GDM1 (cell line): ENCODE measurements at regions not wholly inside any gene's neighbourhood (a gene's known extent, or its start where the extent isn't known, plus 50 kb on each side); places are given as distances from the start of the nearest gene placed in this dataset.
"Not testable (repeated sequence)": the region's sequence is repeated elsewhere in the genome, so short reads cannot be mapped to it uniquely, and the experiment has no call there.

Source experiments
- DNase-seq: peaks from one replicate; lab custom pipeline; 2025; lab: John Stamatoyannopoulos, UW

- no peak for DNase-seq
These were observed 233.9 kb downstream of the RFPL4B start for GRCh38 chr6:112581015-112581414.

GRCh38 chr6:112590326-112590725 is 243.2 kb downstream of the RFPL4B start:
- DNase-seq: no peak

- no peak for DNase-seq
These were observed 244.2 kb downstream of the RFPL4B start for GRCh38 chr6:112591329-112591728.

GRCh38 chr6:112592159-112592558 is 245.0 kb downstream of the RFPL4B start:
- DNase-seq: no peak

- no peak for DNase-seq
These were observed 247.9 kb downstream of the RFPL4B start for GRCh38 chr6:112594886-112595594.

- DNase-seq: no peak
These were observed 248.7 kb downstream of the RFPL4B start for GRCh38 chr6:112595841-112596240.

- DNase-seq: no peak
These were observed 250.0 kb downstream of the RFPL4B start for GRCh38 chr6:112597176-112597575.

- DNase-seq: no peak
These were observed 253.0 kb downstream of the RFPL4B start for GRCh38 chr6:112600168-112600567.

- no peak for DNase-seq
These were observed 256.6 kb downstream of the RFPL4B start for GRCh38 chr6:112603726-112604125.

GRCh38 chr6:112606656-112607435 is 259.7 kb downstream of the RFPL4B start:
- no peak for DNase-seq

GRCh38 chr6:112608925-112609324 is 261.8 kb downstream of the RFPL4B start:
- DNase-seq: not testable (repeated sequence)

GRCh38 chr6:112613410-112613809 is 266.3 kb downstream of the RFPL4B start:
- DNase-seq: no peak

- DNase-seq: no peak
These were observed 271.7 kb downstream of the RFPL4B start for GRCh38 chr6:112618849-112619248.

GRCh38 chr6:112620812-112621569 is 273.9 kb downstream of the RFPL4B start:
- no peak for DNase-seq

GRCh38 chr6:112622036-112622435 is 274.9 kb downstream of the RFPL4B start:
- DNase-seq: no peak

- no peak for DNase-seq
These were observed 279.4 kb downstream of the RFPL4B start for GRCh38 chr6:112626468-112627082.

GRCh38 chr6:112634376-112634775 is 287.2 kb downstream of the RFPL4B start:
- no peak for DNase-seq

- DNase-seq: no peak
These were observed 289.6 kb downstream of the RFPL4B start for GRCh38 chr6:112636650-112637262.

- no peak for DNase-seq
These were observed 292.3 kb downstream of the RFPL4B start for GRCh38 chr6:112639391-112639831.

- no peak for DNase-seq
These were observed 293.8 kb downstream of the RFPL4B start for GRCh38 chr6:112640891-112641290.

- DNase-seq: no peak
These were observed 302.7 kb downstream of the RFPL4B start for GRCh38 chr6:112649853-112650252.

- no peak for DNase-seq
These were observed 304.1 kb downstream of the RFPL4B start for GRCh38 chr6:112651239-112651638.
